WTC11 (cell line): ENCODE measurements at regions not wholly inside any gene's neighbourhood (a gene's known extent, or its start where the extent isn't known, plus 50 kb on each side); places are given as distances from the start of the nearest gene placed in this dataset.

Experiments used
- ATAC-seq: fragments of 200-7000 bp; cut with Tn5 transposase; 2 replicates; pipeline ENCODE4 v1.10.0; 2021; ENCODE audit warnings: mild to moderate bottlenecking, moderate library complexity
- CTCF ChIA-PET: fragments of 300-600 bp; sonication (Branson Sonifier 250); formaldehyde crosslinking; loops from one replicate; lab custom pipeline; 2021; ENCODE audit warnings: antibody characterized with exemption; lab: Charles Lee
- POLR2A ChIA-PET: fragments of 350-600 bp; sonication (Branson Sonifier 250); formaldehyde crosslinking; loops from one replicate; lab custom pipeline; 2021; ENCODE audit warnings: antibody characterized with exemption; lab: Charles Lee
- DNase-seq: peaks from one replicate; pipeline ENCODE4 v3.0.0; 2021; ENCODE audit warnings: low spot score
- H3K27ac Mint-ChIP-seq: 2 replicates; pipeline ENCODE4 v1.8.0; 2021; ENCODE audit warnings: mixed read lengths
- H3K27me3 Mint-ChIP-seq: 2 replicates; pipeline ENCODE4 v1.8.0; 2021; ENCODE audit warnings: low read depth, mild to moderate bottlenecking, moderate library complexity, mixed read lengths
- H3K36me3 Mint-ChIP-seq: 2 replicates; pipeline ENCODE4 v1.8.0; 2021; ENCODE audit warnings: mixed read lengths
- H3K4me1 Mint-ChIP-seq: 2 replicates; pipeline ENCODE4 v1.8.0; 2022; ENCODE audit warnings: mixed read lengths
- H3K4me3 Mint-ChIP-seq: 2 replicates; pipeline ENCODE4 v1.8.0; 2021; ENCODE audit warnings: mild to moderate bottlenecking, moderate library complexity, mixed read lengths
- H3K9me3 Mint-ChIP-seq: 2 replicates; pipeline ENCODE4 v1.8.0; 2021; ENCODE audit warnings: mixed read lengths
- CREB1 ChIP-seq: sonication (generic); formaldehyde crosslinking; IDR thresholded peaks from 2 replicates; pipeline ENCODE4 v1.8.0; 2023; ENCODE audit warnings: mild to moderate bottlenecking, missing genetic modification reagents
- ELF4 ChIP-seq: sonication (generic); formaldehyde crosslinking; IDR thresholded peaks from 2 replicates; pipeline ENCODE4 v1.8.1; 2022; ENCODE audit warnings: low read depth, mild to moderate bottlenecking, moderate library complexity, missing genetic modification reagents
- FOXK1 ChIP-seq: sonication (generic); formaldehyde crosslinking; IDR thresholded peaks from 2 replicates; pipeline ENCODE4 v1.8.0; 2022; ENCODE audit warnings: mild to moderate bottlenecking, moderate library complexity, missing genetic modification reagents
- IRF2 ChIP-seq: sonication (generic); formaldehyde crosslinking; IDR thresholded peaks from 2 replicates; pipeline ENCODE4 v1.8.0; 2022; ENCODE audit warnings: low read depth, missing genetic modification reagents, borderline replicate concordance
- NR1H2 ChIP-seq: sonication (generic); formaldehyde crosslinking; IDR thresholded peaks from 2 replicates; pipeline ENCODE4 v1.9.0; 2021; ENCODE audit warnings: mild to moderate bottlenecking, moderate library complexity, missing genetic modification reagents
- OVOL2 ChIP-seq: fragments of 250-450 bp; sonication (Bioruptor Pico); IDR thresholded peaks from 2 replicates; pipeline ENCODE4 v1.9.0; 2021; ENCODE audit warnings: mild to moderate bottlenecking, borderline replicate concordance
- ZBTB21 ChIP-seq: sonication (generic); formaldehyde crosslinking; IDR thresholded peaks from 2 replicates; pipeline ENCODE4 v1.8.1; 2023; ENCODE audit warnings: mild to moderate bottlenecking, missing genetic modification reagents, borderline replicate concordance
- ZNF121 ChIP-seq: sonication (generic); formaldehyde crosslinking; IDR thresholded peaks from 2 replicates; pipeline ENCODE4 v1.8.0; 2023; ENCODE audit warnings: missing genetic modification reagents
- TF ChIP-seq, protein P1 (sequence below): sonication (generic); formaldehyde crosslinking; IDR thresholded peaks from 2 replicates; pipeline ENCODE4 v1.8.1; 2022; ENCODE audit warnings: low read depth, mild to moderate bottlenecking, moderate library complexity, missing genetic modification reagents, borderline replicate concordance
- TF ChIP-seq, protein P2 (sequence below): sonication (generic); formaldehyde crosslinking; IDR thresholded peaks from 2 replicates; pipeline ENCODE4 v1.8.0; 2022; ENCODE audit warnings: mild to moderate bottlenecking, missing genetic modification reagents
- TF ChIP-seq, protein P3 (sequence below): fragments of 250-450 bp; sonication (Bioruptor Pico); conservative IDR thresholded peaks from 2 replicates; pipeline ENCODE4 v1.9.0; 2021; ENCODE audit warnings: mild to moderate bottlenecking
- TF ChIP-seq, protein P4 (sequence below): fragments of 200-600 bp; IDR thresholded peaks from 2 replicates; pipeline ENCODE4 v1.8.0; 2022; ENCODE audit warnings: antibody characterized with exemption
- TF ChIP-seq, protein P5 (sequence below): sonication (generic); formaldehyde crosslinking; IDR thresholded peaks from 2 replicates; pipeline ENCODE4 v1.8.1; 2023; ENCODE audit warnings: mild to moderate bottlenecking, missing genetic modification reagents, borderline replicate concordance

DNA sequence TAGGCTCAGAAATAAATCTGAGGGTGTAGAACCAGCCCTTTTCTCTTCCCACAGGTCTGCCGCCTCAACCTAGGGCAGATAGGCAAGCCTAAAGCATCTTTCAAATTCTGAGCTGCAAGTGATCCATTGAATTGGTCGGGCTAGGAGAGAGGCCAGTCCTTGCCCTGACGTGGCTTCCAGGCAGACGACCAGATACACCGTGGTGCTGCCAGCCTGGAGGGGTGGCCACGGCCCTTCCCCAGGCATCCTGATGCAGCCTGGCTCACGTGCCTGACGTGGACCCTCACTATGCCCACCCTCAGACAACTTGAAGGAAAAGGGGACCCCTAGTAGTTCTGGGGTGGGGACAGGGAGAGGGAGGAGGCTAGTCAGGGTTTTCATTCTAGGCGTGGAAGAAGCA, 859.3 kb upstream of the KLHL1 start:
- no peak for DNase-seq

DNA sequence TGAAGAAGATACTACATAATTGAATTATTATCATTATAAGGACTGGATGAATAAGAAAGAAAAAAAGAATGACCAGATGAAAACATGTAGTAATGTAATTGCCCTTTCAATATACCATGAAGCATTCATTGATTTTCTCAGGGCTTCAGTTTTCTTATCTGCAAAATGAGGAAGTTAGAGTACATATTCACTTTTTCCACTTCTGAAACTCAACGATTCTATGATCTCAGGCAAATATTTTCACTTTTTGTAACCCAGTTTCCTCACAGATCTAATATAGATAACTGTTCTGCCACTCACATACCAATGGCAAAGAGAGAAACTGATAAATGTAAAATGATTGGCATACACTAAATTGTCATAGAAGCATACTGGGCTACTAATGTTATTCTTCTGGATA, 856.6 kb upstream of the KLHL1 start:
- Mint-ChIP-seq H3K4me3 (no peak overlapping the region), H3K9me3 (no peaks in the 10 kb centered on the region), H3K4me1 (no peaks in the 10 kb centered on the region), H3K27me3 (no peaks in the 10 kb centered on the region), H3K27ac (no peak overlapping the region), H3K36me3 (no peaks in the 10 kb centered on the region)
- DNase-seq: no peak
- no peak for ATAC-seq
- no peak for TF ChIP-seq ZNF121
- no peak for TF ChIP-seq NR1H2
- TF ChIP-seq, protein P1, sequence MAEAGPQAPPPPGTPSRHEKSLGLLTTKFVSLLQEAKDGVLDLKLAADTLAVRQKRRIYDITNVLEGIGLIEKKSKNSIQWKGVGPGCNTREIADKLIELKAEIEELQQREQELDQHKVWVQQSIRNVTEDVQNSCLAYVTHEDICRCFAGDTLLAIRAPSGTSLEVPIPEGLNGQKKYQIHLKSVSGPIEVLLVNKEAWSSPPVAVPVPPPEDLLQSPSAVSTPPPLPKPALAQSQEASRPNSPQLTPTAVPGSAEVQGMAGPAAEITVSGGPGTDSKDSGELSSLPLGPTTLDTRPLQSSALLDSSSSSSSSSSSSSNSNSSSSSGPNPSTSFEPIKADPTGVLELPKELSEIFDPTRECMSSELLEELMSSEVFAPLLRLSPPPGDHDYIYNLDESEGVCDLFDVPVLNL (CRISPR knock-in tag): no peak
- no peak for TF ChIP-seq FOXK1 (CRISPR knock-in tag)
- TF ChIP-seq, protein P2, sequence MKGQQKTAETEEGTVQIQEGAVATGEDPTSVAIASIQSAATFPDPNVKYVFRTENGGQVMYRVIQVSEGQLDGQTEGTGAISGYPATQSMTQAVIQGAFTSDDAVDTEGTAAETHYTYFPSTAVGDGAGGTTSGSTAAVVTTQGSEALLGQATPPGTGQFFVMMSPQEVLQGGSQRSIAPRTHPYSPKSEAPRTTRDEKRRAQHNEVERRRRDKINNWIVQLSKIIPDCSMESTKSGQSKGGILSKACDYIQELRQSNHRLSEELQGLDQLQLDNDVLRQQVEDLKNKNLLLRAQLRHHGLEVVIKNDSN (CRISPR knock-in tag): no peak
- TF ChIP-seq ZBTB21 (CRISPR knock-in tag): no peak
- TF ChIP-seq CREB1 (CRISPR knock-in tag): no peak
- TF ChIP-seq ELF4: no peak
- TF ChIP-seq, protein P3, sequence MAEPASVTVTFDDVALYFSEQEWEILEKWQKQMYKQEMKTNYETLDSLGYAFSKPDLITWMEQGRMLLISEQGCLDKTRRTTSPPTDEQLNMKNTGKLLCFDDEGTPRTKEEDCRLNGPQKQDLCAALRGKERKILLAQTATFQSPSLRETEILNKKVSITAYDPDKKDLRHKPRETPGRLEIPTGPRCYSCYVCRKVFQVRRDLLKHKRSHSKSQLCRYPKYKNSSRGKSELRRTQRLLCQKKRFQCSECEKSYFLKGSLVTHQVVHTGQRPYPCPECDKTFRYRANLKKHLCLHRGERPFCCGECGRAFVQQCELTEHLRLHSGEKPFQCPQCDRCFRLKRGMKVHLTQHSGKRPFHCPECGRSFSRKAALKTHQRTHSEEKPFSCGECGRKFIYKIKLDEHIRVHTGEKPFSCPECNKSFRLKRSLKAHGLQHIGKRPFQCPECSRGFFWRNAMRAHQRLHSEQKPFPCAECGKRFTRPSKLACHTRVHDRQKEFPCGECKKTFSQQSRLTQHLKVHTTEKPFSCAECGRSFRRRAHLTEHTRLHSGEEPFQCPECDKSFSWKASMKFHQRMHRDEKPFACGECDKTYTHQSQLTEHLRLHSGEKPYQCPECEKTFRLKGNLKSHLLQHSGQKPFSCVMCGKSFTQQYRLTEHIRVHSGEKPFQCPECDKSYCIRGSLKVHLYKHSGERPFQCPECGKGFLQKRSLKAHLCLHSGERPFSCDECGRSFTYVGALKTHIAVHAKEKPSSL: no peak
- TF ChIP-seq IRF2 (CRISPR knock-in tag): no peak
- TF ChIP-seq, protein P4, sequence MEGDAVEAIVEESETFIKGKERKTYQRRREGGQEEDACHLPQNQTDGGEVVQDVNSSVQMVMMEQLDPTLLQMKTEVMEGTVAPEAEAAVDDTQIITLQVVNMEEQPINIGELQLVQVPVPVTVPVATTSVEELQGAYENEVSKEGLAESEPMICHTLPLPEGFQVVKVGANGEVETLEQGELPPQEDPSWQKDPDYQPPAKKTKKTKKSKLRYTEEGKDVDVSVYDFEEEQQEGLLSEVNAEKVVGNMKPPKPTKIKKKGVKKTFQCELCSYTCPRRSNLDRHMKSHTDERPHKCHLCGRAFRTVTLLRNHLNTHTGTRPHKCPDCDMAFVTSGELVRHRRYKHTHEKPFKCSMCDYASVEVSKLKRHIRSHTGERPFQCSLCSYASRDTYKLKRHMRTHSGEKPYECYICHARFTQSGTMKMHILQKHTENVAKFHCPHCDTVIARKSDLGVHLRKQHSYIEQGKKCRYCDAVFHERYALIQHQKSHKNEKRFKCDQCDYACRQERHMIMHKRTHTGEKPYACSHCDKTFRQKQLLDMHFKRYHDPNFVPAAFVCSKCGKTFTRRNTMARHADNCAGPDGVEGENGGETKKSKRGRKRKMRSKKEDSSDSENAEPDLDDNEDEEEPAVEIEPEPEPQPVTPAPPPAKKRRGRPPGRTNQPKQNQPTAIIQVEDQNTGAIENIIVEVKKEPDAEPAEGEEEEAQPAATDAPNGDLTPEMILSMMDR: no peak
- TF ChIP-seq OVOL2 (CRISPR knock-in tag): no peak
- ChIA-PET POLR2A (no interaction called here), CTCF (interaction anchor here (0.6 kb wide), 1 partner anchor 169 kb away, joined by 4 read pairs; no protein-coding TSS in a partner anchor)

More for the DNA sequence above, 859.3 kb upstream of the KLHL1 start:
- no peaks in the 10 kb centered on the region for H3K27me3 Mint-ChIP-seq
- TF ChIP-seq, protein P5, sequence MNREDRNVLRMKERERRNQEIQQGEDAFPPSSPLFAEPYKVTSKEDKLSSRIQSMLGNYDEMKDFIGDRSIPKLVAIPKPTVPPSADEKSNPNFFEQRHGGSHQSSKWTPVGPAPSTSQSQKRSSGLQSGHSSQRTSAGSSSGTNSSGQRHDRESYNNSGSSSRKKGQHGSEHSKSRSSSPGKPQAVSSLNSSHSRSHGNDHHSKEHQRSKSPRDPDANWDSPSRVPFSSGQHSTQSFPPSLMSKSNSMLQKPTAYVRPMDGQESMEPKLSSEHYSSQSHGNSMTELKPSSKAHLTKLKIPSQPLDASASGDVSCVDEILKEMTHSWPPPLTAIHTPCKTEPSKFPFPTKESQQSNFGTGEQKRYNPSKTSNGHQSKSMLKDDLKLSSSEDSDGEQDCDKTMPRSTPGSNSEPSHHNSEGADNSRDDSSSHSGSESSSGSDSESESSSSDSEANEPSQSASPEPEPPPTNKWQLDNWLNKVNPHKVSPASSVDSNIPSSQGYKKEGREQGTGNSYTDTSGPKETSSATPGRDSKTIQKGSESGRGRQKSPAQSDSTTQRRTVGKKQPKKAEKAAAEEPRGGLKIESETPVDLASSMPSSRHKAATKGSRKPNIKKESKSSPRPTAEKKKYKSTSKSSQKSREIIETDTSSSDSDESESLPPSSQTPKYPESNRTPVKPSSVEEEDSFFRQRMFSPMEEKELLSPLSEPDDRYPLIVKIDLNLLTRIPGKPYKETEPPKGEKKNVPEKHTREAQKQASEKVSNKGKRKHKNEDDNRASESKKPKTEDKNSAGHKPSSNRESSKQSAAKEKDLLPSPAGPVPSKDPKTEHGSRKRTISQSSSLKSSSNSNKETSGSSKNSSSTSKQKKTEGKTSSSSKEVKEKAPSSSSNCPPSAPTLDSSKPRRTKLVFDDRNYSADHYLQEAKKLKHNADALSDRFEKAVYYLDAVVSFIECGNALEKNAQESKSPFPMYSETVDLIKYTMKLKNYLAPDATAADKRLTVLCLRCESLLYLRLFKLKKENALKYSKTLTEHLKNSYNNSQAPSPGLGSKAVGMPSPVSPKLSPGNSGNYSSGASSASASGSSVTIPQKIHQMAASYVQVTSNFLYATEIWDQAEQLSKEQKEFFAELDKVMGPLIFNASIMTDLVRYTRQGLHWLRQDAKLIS (CRISPR knock-in tag): no peak
- TF ChIP-seq, protein P2 (CRISPR knock-in tag): no peak
- ATAC-seq: no peak
- no peak overlapping the region for H3K4me3 Mint-ChIP-seq
- no peaks in the 10 kb centered on the region for H3K4me1 Mint-ChIP-seq
- CTCF ChIA-PET: no interaction called here
- H3K9me3 Mint-ChIP-seq: no peaks in the 10 kb centered on the region
- POLR2A ChIA-PET: no interaction called here
- no peaks in the 10 kb centered on the region for H3K36me3 Mint-ChIP-seq
- H3K27ac Mint-ChIP-seq: no peak overlapping the region
